Suprapubic skin (tissue), 4 donors: ENCODE measurements at regions not wholly inside any gene's neighbourhood (a gene's known extent, or its start where the extent isn't known, plus 50 kb on each side); places are given as distances from the start of the nearest gene placed in this dataset.

ENCODE experiments used
- DNase-seq, 2 donors: peaks; one replicate each; pipeline ENCODE4 v3.0.0-alpha.2; 2019; ENCODE audit warnings: low spot score in 2 of 2
- H3K27ac ChIP-seq: fragments of 200-600 bp; sonication (generic); one replicate; pipeline ENCODE4 v1.5.1; 2019
- H3K27me3 ChIP-seq: fragments of 200-600 bp; sonication (generic); one replicate; pipeline ENCODE4 v1.5.1; 2019
- H3K36me3 ChIP-seq: fragments of 200-600 bp; sonication (generic); one replicate; pipeline ENCODE4 v1.5.1; 2019
- H3K4me1 ChIP-seq: fragments of 200-600 bp; sonication (generic); one replicate; pipeline ENCODE4 v1.5.1; 2019
- H3K4me3 ChIP-seq: fragments of 200-600 bp; sonication (generic); one replicate; pipeline ENCODE4 v1.5.1; 2019; ENCODE audit warnings: mild to moderate bottlenecking
- H3K9me3 ChIP-seq: fragments of 200-600 bp; sonication (generic); one replicate; pipeline ENCODE4 v1.5.1; 2019
- EP300 ChIP-seq: sonication (generic); formaldehyde crosslinking; IDR thresholded peaks from one replicate; pipeline ENCODE4 v1.6.1; 2017; ENCODE audit warnings: antibody characterized with exemption
- POLR2A ChIP-seq, 2 donors: fragments of 450-650 bp; IDR thresholded peaks; one replicate each; pipeline ENCODE4 v1.6.1; 2017; ENCODE audit warnings: antibody characterized with exemption in 2 of 2, mild to moderate bottlenecking in 2 of 2, moderate library complexity in 2 of 2
- POLR2AphosphoS5 ChIP-seq, 3 donors: sonication (generic); formaldehyde crosslinking; IDR thresholded peaks; one replicate each; pipeline ENCODE4 v1.6.1; 2017; ENCODE audit warnings: antibody characterized with exemption in 3 of 3
- WGBS: methylation state at CpG from one replicate; pipeline ENCODE4 v1.1.5; 2018; 5-methylcytosine and 5-hydroxymethylcytosine counted together
- TF ChIP-seq, protein P1 (sequence below), 2 donors: fragments of 200-600 bp in 1 of 2; fragments of 450-650 bp in 1 of 2; sonication (generic) in 1 of 2; IDR thresholded peaks; one replicate each; pipeline ENCODE4 v1.5.1; 2016 to 2019; ENCODE audit warnings: antibody characterized with exemption in 2 of 2, mild to moderate bottlenecking in 1 of 2, moderate library complexity in 1 of 2

DNA sequence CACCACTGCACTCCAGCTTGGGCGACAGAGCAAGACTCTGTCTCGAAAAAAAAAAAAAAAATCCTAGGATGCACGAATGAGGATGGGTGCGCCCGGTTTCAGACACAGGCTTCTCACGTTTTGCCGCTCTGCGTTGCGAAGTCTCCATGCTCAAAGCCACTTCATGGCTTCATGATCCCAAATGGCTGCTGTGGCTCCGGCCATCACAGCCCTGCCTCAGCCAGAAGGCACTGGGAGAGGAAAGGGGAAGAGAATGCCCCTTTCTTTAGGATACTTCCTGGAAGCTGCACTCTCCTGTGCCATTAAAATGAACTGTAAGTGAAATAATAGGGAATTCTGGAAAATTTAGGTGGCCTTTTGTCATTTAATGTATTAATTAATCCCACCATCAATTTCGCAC, 116.4 kb upstream of the ANO1 start:
- Histone ChIP-seq H3K27ac (no peak overlapping the region), H3K9me3 (no peaks in the 10 kb centered on the region), H3K4me3 (no peak overlapping the region), H3K27me3 (peaks cover 31% of the 10 kb centered on the region), H3K4me1 (no peaks in the 10 kb centered on the region), H3K36me3 (no peaks in the 10 kb centered on the region)
- TF ChIP-seq POLR2AphosphoS5 (IDR thresholded peaks at IDR 0.05) (no peak), POLR2A (IDR thresholded peaks at IDR 0.05) (no peak), EP300 (no peak)
- TF ChIP-seq, protein P1, sequence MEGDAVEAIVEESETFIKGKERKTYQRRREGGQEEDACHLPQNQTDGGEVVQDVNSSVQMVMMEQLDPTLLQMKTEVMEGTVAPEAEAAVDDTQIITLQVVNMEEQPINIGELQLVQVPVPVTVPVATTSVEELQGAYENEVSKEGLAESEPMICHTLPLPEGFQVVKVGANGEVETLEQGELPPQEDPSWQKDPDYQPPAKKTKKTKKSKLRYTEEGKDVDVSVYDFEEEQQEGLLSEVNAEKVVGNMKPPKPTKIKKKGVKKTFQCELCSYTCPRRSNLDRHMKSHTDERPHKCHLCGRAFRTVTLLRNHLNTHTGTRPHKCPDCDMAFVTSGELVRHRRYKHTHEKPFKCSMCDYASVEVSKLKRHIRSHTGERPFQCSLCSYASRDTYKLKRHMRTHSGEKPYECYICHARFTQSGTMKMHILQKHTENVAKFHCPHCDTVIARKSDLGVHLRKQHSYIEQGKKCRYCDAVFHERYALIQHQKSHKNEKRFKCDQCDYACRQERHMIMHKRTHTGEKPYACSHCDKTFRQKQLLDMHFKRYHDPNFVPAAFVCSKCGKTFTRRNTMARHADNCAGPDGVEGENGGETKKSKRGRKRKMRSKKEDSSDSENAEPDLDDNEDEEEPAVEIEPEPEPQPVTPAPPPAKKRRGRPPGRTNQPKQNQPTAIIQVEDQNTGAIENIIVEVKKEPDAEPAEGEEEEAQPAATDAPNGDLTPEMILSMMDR (IDR thresholded peaks at IDR 0.05), result no peak
- DNase-seq, result no peak
- 91% methylated on average over 11 of the region's 11 CpGs for whole genome bisulfite sequencing

- no peak overlapping the region for H3K27ac ChIP-seq
- peaks cover 28% of the 10 kb centered on the region for H3K27me3 ChIP-seq
- no peak for DNase-seq
- H3K9me3 ChIP-seq, result no peaks in the 10 kb centered on the region
- H3K4me1 ChIP-seq, result no peaks in the 10 kb centered on the region
- H3K4me3 ChIP-seq, result no peak overlapping the region
- 56% methylated on average over 9 of the region's 9 CpGs for WGBS
- TF ChIP-seq, protein P1 (IDR thresholded peaks at IDR 0.05), result no peak
- H3K36me3 ChIP-seq, result no peaks in the 10 kb centered on the region
Measured at GRCh38 chr11:69962152-69962551, 116.0 kb upstream of the ANO1 start.

GRCh38 chr11:69963533-69964246, 114.4 kb upstream of the ANO1 start:
- H3K27ac ChIP-seq, result no peak overlapping the region
- no peaks in the 10 kb centered on the region for H3K9me3 ChIP-seq
- H3K4me1 ChIP-seq, result no peaks in the 10 kb centered on the region
- DNase-seq, result no peak
- TF ChIP-seq, protein P1 (IDR thresholded peaks at IDR 0.05), result no peak
- TF ChIP-seq POLR2AphosphoS5 (IDR thresholded peaks at IDR 0.05), result no peak
- WGBS, result 63% methylated on average over 8 of the region's 8 CpGs
- H3K4me3 ChIP-seq, result no peak overlapping the region
- H3K27me3 ChIP-seq, result peaks cover 28% of the 10 kb centered on the region
- no peaks in the 10 kb centered on the region for H3K36me3 ChIP-seq

- Histone ChIP-seq H3K27ac (no peak overlapping the region), H3K27me3 (peaks cover 30% of the 10 kb centered on the region), H3K4me1 (no peaks in the 10 kb centered on the region), H3K4me3 (no peak overlapping the region), H3K9me3 (no peaks in the 10 kb centered on the region), H3K36me3 (no peaks in the 10 kb centered on the region)
- TF ChIP-seq EP300 (no peak), POLR2A (IDR thresholded peaks at IDR 0.05) (no peak), POLR2AphosphoS5 (IDR thresholded peaks at IDR 0.05) (no peak)
- TF ChIP-seq, protein P1 (IDR thresholded peaks at IDR 0.05), result no peak
- WGBS, result 69% methylated on average over 6 of the region's 6 CpGs
- no peak for DNase-seq
Measured at GRCh38 chr11:69964247-69964643, 113.9 kb upstream of the ANO1 start.

GRCh38 chr11:69965821-69966582, 112.1 kb upstream of the ANO1 start:
- Histone ChIP-seq H3K27ac (no peak overlapping the region), H3K36me3 (no peaks in the 10 kb centered on the region), H3K4me3 (no peak overlapping the region), H3K27me3 (peaks cover 30% of the 10 kb centered on the region), H3K9me3 (no peaks in the 10 kb centered on the region), H3K4me1 (no peaks in the 10 kb centered on the region)
- WGBS, result 72% methylated on average over 17 of the region's 20 CpGs
- no peak for TF ChIP-seq POLR2AphosphoS5 (IDR thresholded peaks at IDR 0.05)
- TF ChIP-seq EP300, result no peak
- no peak for TF ChIP-seq POLR2A (IDR thresholded peaks at IDR 0.05)
- no peak for DNase-seq
